ENCODE measurements at regions not wholly inside any gene's neighbourhood (a gene's known extent, or its start where the extent isn't known, plus 50 kb on each side); places are given as distances from the start of the nearest gene placed in this dataset.

- DNase-seq (ENCODE audit: low spot score) = no peak
Measured at GRCh38 chr7:121525155-121525819, 129.2 kb upstream of the FAM3C start.

GRCh38 chr7:121521711-121522400, 125.7 kb upstream of the FAM3C start:
- DNase-seq (ENCODE audit: low spot score) = no peak

- no peak for DNase-seq (ENCODE audit: low spot score)
Measured at GRCh38 chr7:121520911-121521310, 124.8 kb upstream of the FAM3C start.

- DNase-seq (ENCODE audit: low spot score) = no peak
Measured at GRCh38 chr7:121519548-121520521, 123.7 kb upstream of the FAM3C start.

GRCh38 chr7:121517591-121517990, 121.5 kb upstream of the FAM3C start:
- no peak for DNase-seq (ENCODE audit: low spot score)

- DNase-seq (ENCODE audit: low spot score) = no peak
Measured at GRCh38 chr7:121516821-121517220, 120.7 kb upstream of the FAM3C start.

GRCh38 chr7:121515630-121516401, 119.7 kb upstream of the FAM3C start:
- DNase-seq (ENCODE audit: low spot score) = no peak

GRCh38 chr7:121515229-121515628, 119.1 kb upstream of the FAM3C start:
- no peak for DNase-seq (ENCODE audit: low spot score)

GRCh38 chr7:121513105-121513504, 117.0 kb upstream of the FAM3C start:
- DNase-seq (ENCODE audit: low spot score) = no peak

- DNase-seq (ENCODE audit: low spot score) = no peak
Measured at GRCh38 chr7:121510858-121511482, 114.9 kb upstream of the FAM3C start.

GRCh38 chr7:121510302-121510701, 114.2 kb upstream of the FAM3C start:
- DNase-seq (ENCODE audit: low spot score) = peak; percentile 53

- DNase-seq (ENCODE audit: low spot score) = no peak
Measured at GRCh38 chr7:121505540-121506182, 109.6 kb upstream of the FAM3C start.

- peak; percentile 72 for DNase-seq (ENCODE audit: low spot score)
Measured at GRCh38 chr7:121505021-121505420, 108.9 kb upstream of the FAM3C start.

GRCh38 chr7:121504482-121504881, 108.4 kb upstream of the FAM3C start:
- no peak for DNase-seq (ENCODE audit: low spot score)

- no peak for DNase-seq (ENCODE audit: low spot score)
Measured at GRCh38 chr7:121503730-121504129, 107.6 kb upstream of the FAM3C start.

- DNase-seq (ENCODE audit: low spot score) = peak; percentile 57
Measured at GRCh38 chr7:121503039-121503438, 106.9 kb upstream of the FAM3C start.

- no peak for DNase-seq (ENCODE audit: low spot score)
Measured at GRCh38 chr7:121501566-121501965, 105.5 kb upstream of the FAM3C start.

- DNase-seq (ENCODE audit: low spot score) = no peak
Measured at GRCh38 chr7:121500360-121501058, 104.4 kb upstream of the FAM3C start.

- no peak for DNase-seq (ENCODE audit: low spot score)
Measured at GRCh38 chr7:121499624-121500023, 103.5 kb upstream of the FAM3C start.

- no peak for DNase-seq (ENCODE audit: low spot score)
Measured at GRCh38 chr7:121498816-121499215, 102.7 kb upstream of the FAM3C start.
